ENCODE measurements at regions not wholly inside any gene's neighbourhood (a gene's known extent, or its start where the extent isn't known, plus 50 kb on each side); places are given as distances from the start of the nearest gene placed in this dataset.
"Not testable (repeated sequence)": the region's sequence is repeated elsewhere in the genome, so short reads cannot be mapped to it uniquely, and the experiment has no call there.

- CTCF ChIA-PET (ENCODE audit: partially characterized antibody); H4K8ac ChIP-seq (ENCODE audit: extremely low read depth, insufficient read depth, low read length); H2AFZ ChIP-seq (ENCODE audit: low read length); H2BK20ac ChIP-seq (ENCODE audit: low read length); H4K20me1 ChIP-seq (replicated peaks in 1 of 2; ENCODE audit: control insufficient read depth in 1 of 2, insufficient read depth in 2 of 2, low read length in 2 of 2); H3K9me3 ChIP-seq (ENCODE audit: insufficient read depth in 2 of 2, low read depth in 1 of 2, low read length in 1 of 2); H2AK5ac ChIP-seq (ENCODE audit: low read depth, low read length); DNase-seq (ENCODE audit: low read depth in 1 of 2, low spot score in 2 of 2); H3K9ac ChIP-seq (replicated peaks in 1 of 4; ENCODE audit: extremely low read depth in 1 of 4, low read depth in 3 of 4, low read length in 3 of 4); H3K79me1 ChIP-seq (ENCODE audit: low read depth, low read length); H3K36me3 ChIP-seq (ENCODE audit: control insufficient read depth in 2 of 4, insufficient read depth in 4 of 4, low read length in 3 of 4); H3K23ac ChIP-seq (ENCODE audit: insufficient read length); H4K5ac ChIP-seq (ENCODE audit: insufficient read length, low read depth, low read length); POLR2A ChIA-PET (ENCODE audit: partially characterized antibody); H2BK12ac ChIP-seq (ENCODE audit: low read depth, low read length); H2BK120ac ChIP-seq (replicated peaks; ENCODE audit: low read depth, low read length); H2BK15ac ChIP-seq (ENCODE audit: low read length); H3K23me2 ChIP-seq (ENCODE audit: low read depth, low read length); FAIRE-seq; H3K27me3 ChIP-seq (replicated peaks in 1 of 4; ENCODE audit: control insufficient read depth in 3 of 4, extremely low read depth in 1 of 4, insufficient read depth in 3 of 4, low read length in 3 of 4); H3K4me2 ChIP-seq (ENCODE audit: insufficient read depth in 1 of 2, low read depth in 2 of 2, low read length in 2 of 2); H3K18ac ChIP-seq (ENCODE audit: extremely low read depth, low read length); H3K4ac ChIP-seq (replicated peaks; ENCODE audit: insufficient read length, low read depth, low read length); H3K27ac ChIP-seq (ENCODE audit: low read depth, low read length); H3K14ac ChIP-seq (ENCODE audit: insufficient read length); H3K4me1 ChIP-seq (replicated peaks in 1 of 4; ENCODE audit: control insufficient read depth in 3 of 4, insufficient read depth in 4 of 4, low read length in 3 of 4); H4K91ac ChIP-seq (replicated peaks; ENCODE audit: insufficient read length, low read length); H2BK5ac ChIP-seq (ENCODE audit: low read depth, low read length); H3K79me2 ChIP-seq (ENCODE audit: control insufficient read depth in 1 of 2, insufficient read depth in 2 of 2, low read length in 2 of 2); H3K56ac ChIP-seq (replicated peaks; ENCODE audit: insufficient read length, low read depth, low read length); H3K4me3 ChIP-seq (ENCODE audit: extremely low read depth in 1 of 4, insufficient read depth in 2 of 4, low read depth in 3 of 4, low read length in 4 of 4): not testable (repeated sequence)
- 100% methylated on average over 1 of the region's 20 CpGs; no CpG with 5 or more reads in 1 of the 2 experiments for WGBS, 2 experiments (ENCODE audit: extremely low coverage in 1 of 2, insufficient coverage in 1 of 2, insufficient read length in 1 of 2, insufficient replicate concordance in 2 of 2, low coverage in 1 of 2, low lambda C conversion rate in 2 of 2, missing lambda C conversion rate in 1 of 2)
These were observed 372.4 kb downstream of the BCL2L11 start for GRCh38 chr2:111492995-111493719.

- H3K79me1 ChIP-seq (ENCODE audit: low read depth, low read length); POLR2A ChIA-PET (ENCODE audit: partially characterized antibody); H4K91ac ChIP-seq (replicated peaks; ENCODE audit: insufficient read length, low read length); H4K20me1 ChIP-seq (replicated peaks in 1 of 2; ENCODE audit: control insufficient read depth in 1 of 2, insufficient read depth in 2 of 2, low read length in 2 of 2); H3K9me3 ChIP-seq (ENCODE audit: insufficient read depth in 2 of 2, low read depth in 1 of 2, low read length in 1 of 2); H3K18ac ChIP-seq (ENCODE audit: extremely low read depth, low read length); H3K4me3 ChIP-seq (ENCODE audit: extremely low read depth in 1 of 4, insufficient read depth in 2 of 4, low read depth in 3 of 4, low read length in 4 of 4); H3K4me1 ChIP-seq (replicated peaks in 1 of 4; ENCODE audit: control insufficient read depth in 3 of 4, insufficient read depth in 4 of 4, low read length in 3 of 4); H3K36me3 ChIP-seq (ENCODE audit: control insufficient read depth in 2 of 4, insufficient read depth in 4 of 4, low read length in 3 of 4); H2AFZ ChIP-seq (ENCODE audit: low read length); H3K56ac ChIP-seq (replicated peaks; ENCODE audit: insufficient read length, low read depth, low read length); H2BK20ac ChIP-seq (ENCODE audit: low read length); H3K14ac ChIP-seq (ENCODE audit: insufficient read length); H4K5ac ChIP-seq (ENCODE audit: insufficient read length, low read depth, low read length); H3K27me3 ChIP-seq (replicated peaks in 1 of 4; ENCODE audit: control insufficient read depth in 3 of 4, extremely low read depth in 1 of 4, insufficient read depth in 3 of 4, low read length in 3 of 4); H2AK5ac ChIP-seq (ENCODE audit: low read depth, low read length); FAIRE-seq; H2BK12ac ChIP-seq (ENCODE audit: low read depth, low read length); H2BK15ac ChIP-seq (ENCODE audit: low read length); H4K8ac ChIP-seq (ENCODE audit: extremely low read depth, insufficient read depth, low read length); DNase-seq (ENCODE audit: low read depth in 1 of 2, low spot score in 2 of 2); H2BK120ac ChIP-seq (replicated peaks; ENCODE audit: low read depth, low read length); H3K4me2 ChIP-seq (ENCODE audit: insufficient read depth in 1 of 2, low read depth in 2 of 2, low read length in 2 of 2); H3K23me2 ChIP-seq (ENCODE audit: low read depth, low read length); CTCF ChIA-PET (ENCODE audit: partially characterized antibody); H3K27ac ChIP-seq (ENCODE audit: low read depth, low read length); H3K4ac ChIP-seq (replicated peaks; ENCODE audit: insufficient read length, low read depth, low read length); H3K9ac ChIP-seq (replicated peaks in 1 of 4; ENCODE audit: extremely low read depth in 1 of 4, low read depth in 3 of 4, low read length in 3 of 4); H2BK5ac ChIP-seq (ENCODE audit: low read depth, low read length); H3K79me2 ChIP-seq (ENCODE audit: control insufficient read depth in 1 of 2, insufficient read depth in 2 of 2, low read length in 2 of 2); H3K23ac ChIP-seq (ENCODE audit: insufficient read length): not testable (repeated sequence)
- 79% methylated on average over 5 of the region's 5 CpGs; no CpG with 5 or more reads in 1 of the 2 experiments for WGBS, 2 experiments (ENCODE audit: extremely low coverage in 1 of 2, insufficient coverage in 1 of 2, insufficient read length in 1 of 2, insufficient replicate concordance in 2 of 2, low coverage in 1 of 2, low lambda C conversion rate in 2 of 2, missing lambda C conversion rate in 1 of 2)
These were observed 373.0 kb downstream of the BCL2L11 start for GRCh38 chr2:111493720-111494078.

All from H1 (cell line).